ENCODE measurements at regions not wholly inside any gene's neighbourhood (a gene's known extent, or its start where the extent isn't known, plus 50 kb on each side); places are given as distances from the start of the nearest gene placed in this dataset.

DNA sequence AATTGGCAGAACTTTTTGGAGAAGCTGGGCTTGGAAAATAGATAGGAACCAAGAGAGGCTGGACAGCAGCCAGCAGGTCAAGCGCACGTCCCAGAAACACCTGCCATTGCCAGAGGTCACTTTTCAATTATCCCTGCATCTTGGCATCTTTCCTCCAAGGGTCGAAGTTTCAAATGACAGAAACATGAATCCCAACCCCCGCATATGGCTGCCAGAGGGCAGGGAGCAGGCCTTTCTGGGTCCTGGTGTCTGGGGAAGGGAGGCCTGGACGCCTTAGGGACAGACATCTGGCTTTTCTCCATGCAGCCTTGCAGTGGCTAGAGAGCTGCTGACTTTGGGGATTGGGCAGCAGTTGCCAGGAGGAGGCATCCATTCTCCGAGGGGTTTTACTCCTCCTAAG is 164.5 kb upstream of the TPM1 start:
- TF ChIP-seq, protein P1, sequence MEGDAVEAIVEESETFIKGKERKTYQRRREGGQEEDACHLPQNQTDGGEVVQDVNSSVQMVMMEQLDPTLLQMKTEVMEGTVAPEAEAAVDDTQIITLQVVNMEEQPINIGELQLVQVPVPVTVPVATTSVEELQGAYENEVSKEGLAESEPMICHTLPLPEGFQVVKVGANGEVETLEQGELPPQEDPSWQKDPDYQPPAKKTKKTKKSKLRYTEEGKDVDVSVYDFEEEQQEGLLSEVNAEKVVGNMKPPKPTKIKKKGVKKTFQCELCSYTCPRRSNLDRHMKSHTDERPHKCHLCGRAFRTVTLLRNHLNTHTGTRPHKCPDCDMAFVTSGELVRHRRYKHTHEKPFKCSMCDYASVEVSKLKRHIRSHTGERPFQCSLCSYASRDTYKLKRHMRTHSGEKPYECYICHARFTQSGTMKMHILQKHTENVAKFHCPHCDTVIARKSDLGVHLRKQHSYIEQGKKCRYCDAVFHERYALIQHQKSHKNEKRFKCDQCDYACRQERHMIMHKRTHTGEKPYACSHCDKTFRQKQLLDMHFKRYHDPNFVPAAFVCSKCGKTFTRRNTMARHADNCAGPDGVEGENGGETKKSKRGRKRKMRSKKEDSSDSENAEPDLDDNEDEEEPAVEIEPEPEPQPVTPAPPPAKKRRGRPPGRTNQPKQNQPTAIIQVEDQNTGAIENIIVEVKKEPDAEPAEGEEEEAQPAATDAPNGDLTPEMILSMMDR (conservative IDR thresholded peaks at IDR 0.05; ENCODE audit: low read depth, low read length): no peak
- TF ChIP-seq EZH2 (IDR thresholded peaks at IDR 0.05; ENCODE audit: borderline replicate concordance, low read depth, low read length, poor library complexity, severe bottlenecking): no peak

Data from A673 (cell line).